Neural cell (in vitro differentiated cells): ENCODE measurements at regions not wholly inside any gene's neighbourhood (a gene's known extent, or its start where the extent isn't known, plus 50 kb on each side); places are given as distances from the start of the nearest gene placed in this dataset.

Experiments
- CTCF ChIP-seq: fragments of 450-650 bp; IDR thresholded peaks from 2 replicates; pipeline ENCODE4 v1.5.1; 2014; ENCODE audit warnings: antibody characterized with exemption, mild to moderate bottlenecking, moderate library complexity; ENCODE audit not compliant: poor library complexity, severe bottlenecking
- EP300 ChIP-seq: fragments of 450-650 bp; conservative IDR thresholded peaks from 2 replicates; pipeline ENCODE4 v1.6.1; 2014; ENCODE audit warnings: antibody characterized with exemption, mild to moderate bottlenecking, moderate library complexity; ENCODE audit not compliant: poor library complexity, severe bottlenecking
- EZH2 ChIP-seq: fragments of 200-600, 300-800 bp; shearing (Covaris generic), sonication (generic); IDR thresholded peaks from 2 replicates; pipeline ENCODE4 v1.6.1; 2014; ENCODE audit warnings: antibody characterized with exemption, low read length, borderline replicate concordance, mild to moderate bottlenecking; ENCODE audit not compliant: insufficient read depth, poor library complexity, severe bottlenecking
- POLR2AphosphoS5 ChIP-seq: IDR thresholded peaks from 2 replicates; pipeline ENCODE4 v1.6.1; 2012
- RAD21 ChIP-seq: fragments of 450-650 bp; conservative IDR thresholded peaks from 2 replicates; pipeline ENCODE4 v1.6.1; 2014; ENCODE audit warnings: antibody characterized with exemption, mild to moderate bottlenecking, moderate library complexity

GRCh38 chr22:27513021-27513420 is 288.5 kb downstream of the MN1 start:
- TF ChIP-seq CTCF: no peak
- TF ChIP-seq EZH2: no peak
- TF ChIP-seq EP300: no peak
- no peak for TF ChIP-seq RAD21
- no peak for TF ChIP-seq POLR2AphosphoS5
